COLO668 (cell line): ENCODE measurements at regions not wholly inside any gene's neighbourhood (a gene's known extent, or its start where the extent isn't known, plus 50 kb on each side); places are given as distances from the start of the nearest gene placed in this dataset.

ENCODE experiments used
- DNase-seq: peaks from one replicate; lab custom pipeline; 2025; ENCODE audit not compliant: unreplicated experiment; lab: John Stamatoyannopoulos, UW

- no peak for DNase-seq
Measured at GRCh38 chr10:91691981-91692380, 59.1 kb upstream of the PPP1R3C start.

- no peak for DNase-seq
Measured at GRCh38 chr10:91690996-91691676, 58.3 kb upstream of the PPP1R3C start.

GRCh38 chr10:91690412-91690811, 57.5 kb upstream of the PPP1R3C start:
- no peak for DNase-seq

GRCh38 chr10:91689731-91690168, 56.9 kb upstream of the PPP1R3C start:
- DNase-seq: no peak

- DNase-seq: no peak
Measured at GRCh38 chr10:91684841-91685240, 52.0 kb upstream of the PPP1R3C start.

- DNase-seq: no peak
Measured at GRCh38 chr10:91683975-91684374, 51.1 kb upstream of the PPP1R3C start.

- no peak for DNase-seq
Measured at GRCh38 chr10:91682912-91683311, 50.0 kb upstream of the PPP1R3C start.
